ENCODE measurements at regions not wholly inside any gene's neighbourhood (a gene's known extent, or its start where the extent isn't known, plus 50 kb on each side); places are given as distances from the start of the nearest gene placed in this dataset.

- H4K5ac ChIP-seq (ENCODE audit: insufficient read length, low read depth, low read length), result no peak overlapping the region
- no peaks in the 10 kb centered on the region for H3K23me2 ChIP-seq (ENCODE audit: low read depth, low read length)
- no peak overlapping the region for H3K27ac ChIP-seq (ENCODE audit: low read depth, low read length)
- no peak overlapping the region for H2BK20ac ChIP-seq (ENCODE audit: low read length)
- H3K18ac ChIP-seq (ENCODE audit: extremely low read depth, low read length), result no peak overlapping the region
- no peak overlapping the region for H2BK12ac ChIP-seq (ENCODE audit: low read depth, low read length)
- no peak overlapping the region for H2BK120ac ChIP-seq (replicated peaks; ENCODE audit: low read depth, low read length)
- no peak overlapping the region for H3K14ac ChIP-seq (ENCODE audit: insufficient read length)
- no peaks in the 10 kb centered on the region for H3K36me3 ChIP-seq (ENCODE audit: control insufficient read depth in 2 of 4, insufficient read depth in 4 of 4, low read length in 3 of 4)
- H2BK15ac ChIP-seq (ENCODE audit: low read length), result no peak overlapping the region
- H3K4me3 ChIP-seq (ENCODE audit: extremely low read depth in 1 of 4, insufficient read depth in 2 of 4, low read depth in 3 of 4, low read length in 4 of 4), result no peak overlapping the region
- H2AK5ac ChIP-seq (ENCODE audit: low read depth, low read length), result no peak overlapping the region
- no peak overlapping the region for H2BK5ac ChIP-seq (ENCODE audit: low read depth, low read length)
- no peaks in the 10 kb centered on the region for H3K79me2 ChIP-seq (ENCODE audit: control insufficient read depth in 1 of 2, insufficient read depth in 2 of 2, low read length in 2 of 2)
- no peak for TF ChIP-seq SAP30 (IDR thresholded peaks at IDR 0.05; ENCODE audit: insufficient read depth, insufficient replicate concordance, low read length)
- TF ChIP-seq TAF1 (IDR thresholded peaks at IDR 0.05; ENCODE audit: low read depth, low read length), result no peak
- TF ChIP-seq SUZ12 (IDR thresholded peaks at IDR 0.05; ENCODE audit: low read length), result no peak
- no peak for TF ChIP-seq BRCA1 (IDR thresholded peaks at IDR 0.05; ENCODE audit: low read depth, low read length)
- no peak for TF ChIP-seq SRF (IDR thresholded peaks at IDR 0.05; ENCODE audit: low read depth, low read length)
- no peaks in the 10 kb centered on the region for H3K79me1 ChIP-seq (ENCODE audit: low read depth, low read length)
- CTCF ChIA-PET (ENCODE audit: partially characterized antibody), result no interaction called here
- H3K23ac ChIP-seq (ENCODE audit: insufficient read length), result no peak overlapping the region
- no peaks in the 10 kb centered on the region for H3K4me1 ChIP-seq (replicated peaks in 1 of 4; ENCODE audit: control insufficient read depth in 3 of 4, insufficient read depth in 4 of 4, low read length in 3 of 4)
- H3K4ac ChIP-seq (replicated peaks; ENCODE audit: insufficient read length, low read depth, low read length), result no peak overlapping the region
- no peaks in the 10 kb centered on the region for H4K20me1 ChIP-seq (replicated peaks in 1 of 2; ENCODE audit: control insufficient read depth in 1 of 2, insufficient read depth in 2 of 2, low read length in 2 of 2)
- no peaks in the 10 kb centered on the region for H3K9me3 ChIP-seq (ENCODE audit: insufficient read depth in 2 of 2, low read depth in 1 of 2, low read length in 1 of 2)
- FAIRE-seq (no peak), DNase-seq (ENCODE audit: low read depth in 1 of 2, low spot score in 2 of 2) (no peak)
- H3K4me2 ChIP-seq (ENCODE audit: insufficient read depth in 1 of 2, low read depth in 2 of 2, low read length in 2 of 2), result no peak overlapping the region
- no peak overlapping the region for H3K9ac ChIP-seq (replicated peaks in 1 of 4; ENCODE audit: extremely low read depth in 1 of 4, low read depth in 3 of 4, low read length in 3 of 4)
- no peak overlapping the region for H4K8ac ChIP-seq (ENCODE audit: extremely low read depth, insufficient read depth, low read length)
- WGBS, 2 experiments (ENCODE audit: extremely low coverage in 1 of 2, insufficient coverage in 1 of 2, insufficient read length in 1 of 2, insufficient replicate concordance in 2 of 2, low coverage in 1 of 2, low lambda C conversion rate in 2 of 2, missing lambda C conversion rate in 1 of 2), result 88% methylated on average over 2 of the region's 2 CpGs; no CpG with 5 or more reads in 1 of the 2 experiments
- no peak overlapping the region for H4K91ac ChIP-seq (replicated peaks; ENCODE audit: insufficient read length, low read length)
- H3K27me3 ChIP-seq (replicated peaks in 1 of 4; ENCODE audit: control insufficient read depth in 3 of 4, extremely low read depth in 1 of 4, insufficient read depth in 3 of 4, low read length in 3 of 4), result no peaks in the 10 kb centered on the region
- no peak overlapping the region for H3K56ac ChIP-seq (replicated peaks; ENCODE audit: insufficient read length, low read depth, low read length)
- no peak overlapping the region for H2AFZ ChIP-seq (ENCODE audit: low read length)
- POLR2A ChIA-PET (ENCODE audit: partially characterized antibody), result interaction anchor here (0.7 kb wide), 1 partner anchor 16 kb away, joined by 3 read pairs; no protein-coding TSS in a partner anchor
Measured at GRCh38 chr6:92337571-92337970, 1081.8 kb downstream of the EPHA7 start.

Measured in H1 (cell line).